ENCODE measurements at regions not wholly inside any gene's neighbourhood (a gene's known extent, or its start where the extent isn't known, plus 50 kb on each side); places are given as distances from the start of the nearest gene placed in this dataset.

DNA sequence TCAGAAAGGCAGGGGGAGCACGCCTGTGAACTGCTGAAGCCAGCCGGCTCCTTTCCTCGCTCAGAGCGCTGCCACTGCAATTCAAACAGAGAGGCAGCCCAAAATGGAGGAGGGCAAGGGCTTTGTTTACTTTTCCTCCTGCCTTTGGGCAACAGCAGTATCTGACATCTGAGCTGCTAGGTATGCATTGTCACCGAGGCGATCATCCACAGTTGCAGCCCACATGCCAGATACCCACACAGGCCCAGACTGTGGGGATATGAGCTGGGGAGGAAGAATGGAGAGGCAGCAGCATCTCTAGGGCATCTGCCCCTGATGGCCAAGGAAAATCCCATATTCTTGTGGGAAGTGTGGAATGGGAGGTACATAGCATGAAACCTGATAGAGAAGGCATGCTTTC is 357.1 kb downstream of the BARHL2 start:
- DNase-seq (ENCODE audit: low read depth, low spot score) (no peak), ATAC-seq (no peak)
- H3K36me3 ChIP-seq (ENCODE audit: control insufficient read depth in 1 of 2, insufficient read depth in 2 of 2, low read length in 2 of 2), result no peaks in the 10 kb centered on the region
- H3K4me3 ChIP-seq (replicated peaks in 1 of 2; ENCODE audit: low read depth in 1 of 2, low read length in 2 of 2), result no peak overlapping the region
- no peak for TF ChIP-seq ZNF274 (IDR thresholded peaks at IDR 0.05; ENCODE audit: low read depth, low read length)
- no peak for TF ChIP-seq EZH2phosphoT487 (IDR thresholded peaks at IDR 0.05; ENCODE audit: borderline replicate concordance)
- no peak for TF ChIP-seq CBX3 (IDR thresholded peaks at IDR 0.05; ENCODE audit: low read depth)
- no peak overlapping the region for H3K4me2 ChIP-seq (ENCODE audit: low read length)
- no peaks in the 10 kb centered on the region for H3K79me2 ChIP-seq (ENCODE audit: insufficient read depth, low read length)
- H3K27ac ChIP-seq (ENCODE audit: low read depth, low read length), result no peak overlapping the region
- no peaks in the 10 kb centered on the region for H3K9me3 ChIP-seq (ENCODE audit: control insufficient read depth in 1 of 2, insufficient read depth in 1 of 2, low read depth in 1 of 2, low read length in 2 of 2)
- ChIA-PET POLR2A (no interaction called here), CTCF (no interaction called here), RAD21 (ENCODE audit: low non-redundant PET in 1 of 2, low total read pairs in 2 of 2, uncharacterized antibody in 2 of 2, unreplicated experiment in 2 of 2) (no interaction called here)
- H3K9me2 ChIP-seq (ENCODE audit: insufficient read depth), result no peaks in the 10 kb centered on the region
- intact Hi-C loops (cut with micrococcal nuclease), result no loop called here
- no peaks in the 10 kb centered on the region for H4K20me1 ChIP-seq (ENCODE audit: insufficient read depth)
- no peaks in the 10 kb centered on the region for H3K4me1 ChIP-seq (ENCODE audit: control insufficient read depth in 1 of 2, insufficient read depth in 2 of 2, low read length in 2 of 2)
- no TSS peak for BruUV-seq (replicated peaks)
- H3K9ac ChIP-seq (ENCODE audit: low read length), result no peak overlapping the region
- no peak overlapping the region for H2AFZ ChIP-seq (ENCODE audit: low read depth, low read length, poor library complexity, severe bottlenecking)
- peaks cover 44% of the 10 kb centered on the region; the same call in 1 of the 2 replicates for H3K27me3 ChIP-seq (ENCODE audit: insufficient read depth, low read length)

DNA sequence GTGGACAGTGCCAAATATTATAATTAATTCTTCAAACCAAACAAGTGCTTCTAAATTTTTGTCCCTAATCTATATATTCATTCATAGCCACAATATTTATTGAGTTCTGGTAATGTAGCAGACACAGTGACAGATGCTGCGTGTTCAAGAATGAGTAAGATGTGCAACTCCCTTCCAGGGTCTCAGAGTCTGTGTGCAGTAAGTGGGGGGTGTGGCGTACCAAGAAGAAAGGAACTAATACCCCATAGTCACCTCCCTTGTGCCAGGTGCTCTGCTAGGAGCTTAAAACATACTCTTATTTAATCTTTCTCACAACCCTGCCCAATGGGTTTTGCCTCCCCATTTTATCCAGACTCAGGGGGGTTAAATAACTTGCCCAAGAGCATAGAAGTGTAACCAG is 358.7 kb downstream of the BARHL2 start:
- TF ChIP-seq SIN3A (IDR thresholded peaks at IDR 0.05; ENCODE audit: low read depth) (no peak), CBX3 (IDR thresholded peaks at IDR 0.05; ENCODE audit: low read depth) (no peak), ELF1 (IDR thresholded peaks at IDR 0.05; ENCODE audit: borderline replicate concordance, low read depth) (no peak), SRF (IDR thresholded peaks at IDR 0.05; ENCODE audit: low read depth) (no peak), JUND (IDR thresholded peaks at IDR 0.05) (no peak), EGR1 (IDR thresholded peaks at IDR 0.05; ENCODE audit: low read depth) (no peak), FOSL1 (IDR thresholded peaks at IDR 0.05; ENCODE audit: low read depth) (no peak)
- TF ChIP-seq, protein P1, sequence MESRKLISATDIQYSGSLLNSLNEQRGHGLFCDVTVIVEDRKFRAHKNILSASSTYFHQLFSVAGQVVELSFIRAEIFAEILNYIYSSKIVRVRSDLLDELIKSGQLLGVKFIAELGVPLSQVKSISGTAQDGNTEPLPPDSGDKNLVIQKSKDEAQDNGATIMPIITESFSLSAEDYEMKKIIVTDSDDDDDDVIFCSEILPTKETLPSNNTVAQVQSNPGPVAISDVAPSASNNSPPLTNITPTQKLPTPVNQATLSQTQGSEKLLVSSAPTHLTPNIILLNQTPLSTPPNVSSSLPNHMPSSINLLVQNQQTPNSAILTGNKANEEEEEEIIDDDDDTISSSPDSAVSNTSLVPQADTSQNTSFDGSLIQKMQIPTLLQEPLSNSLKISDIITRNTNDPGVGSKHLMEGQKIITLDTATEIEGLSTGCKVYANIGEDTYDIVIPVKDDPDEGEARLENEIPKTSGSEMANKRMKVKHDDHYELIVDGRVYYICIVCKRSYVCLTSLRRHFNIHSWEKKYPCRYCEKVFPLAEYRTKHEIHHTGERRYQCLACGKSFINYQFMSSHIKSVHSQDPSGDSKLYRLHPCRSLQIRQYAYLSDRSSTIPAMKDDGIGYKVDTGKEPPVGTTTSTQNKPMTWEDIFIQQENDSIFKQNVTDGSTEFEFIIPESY (IDR thresholded peaks at IDR 0.05; ENCODE audit: extremely low read depth, insufficient replicate concordance, low read length), result no peak
- TF ChIP-seq, protein P2, sequence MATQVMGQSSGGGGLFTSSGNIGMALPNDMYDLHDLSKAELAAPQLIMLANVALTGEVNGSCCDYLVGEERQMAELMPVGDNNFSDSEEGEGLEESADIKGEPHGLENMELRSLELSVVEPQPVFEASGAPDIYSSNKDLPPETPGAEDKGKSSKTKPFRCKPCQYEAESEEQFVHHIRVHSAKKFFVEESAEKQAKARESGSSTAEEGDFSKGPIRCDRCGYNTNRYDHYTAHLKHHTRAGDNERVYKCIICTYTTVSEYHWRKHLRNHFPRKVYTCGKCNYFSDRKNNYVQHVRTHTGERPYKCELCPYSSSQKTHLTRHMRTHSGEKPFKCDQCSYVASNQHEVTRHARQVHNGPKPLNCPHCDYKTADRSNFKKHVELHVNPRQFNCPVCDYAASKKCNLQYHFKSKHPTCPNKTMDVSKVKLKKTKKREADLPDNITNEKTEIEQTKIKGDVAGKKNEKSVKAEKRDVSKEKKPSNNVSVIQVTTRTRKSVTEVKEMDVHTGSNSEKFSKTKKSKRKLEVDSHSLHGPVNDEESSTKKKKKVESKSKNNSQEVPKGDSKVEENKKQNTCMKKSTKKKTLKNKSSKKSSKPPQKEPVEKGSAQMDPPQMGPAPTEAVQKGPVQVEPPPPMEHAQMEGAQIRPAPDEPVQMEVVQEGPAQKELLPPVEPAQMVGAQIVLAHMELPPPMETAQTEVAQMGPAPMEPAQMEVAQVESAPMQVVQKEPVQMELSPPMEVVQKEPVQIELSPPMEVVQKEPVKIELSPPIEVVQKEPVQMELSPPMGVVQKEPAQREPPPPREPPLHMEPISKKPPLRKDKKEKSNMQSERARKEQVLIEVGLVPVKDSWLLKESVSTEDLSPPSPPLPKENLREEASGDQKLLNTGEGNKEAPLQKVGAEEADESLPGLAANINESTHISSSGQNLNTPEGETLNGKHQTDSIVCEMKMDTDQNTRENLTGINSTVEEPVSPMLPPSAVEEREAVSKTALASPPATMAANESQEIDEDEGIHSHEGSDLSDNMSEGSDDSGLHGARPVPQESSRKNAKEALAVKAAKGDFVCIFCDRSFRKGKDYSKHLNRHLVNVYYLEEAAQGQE (IDR thresholded peaks at IDR 0.05; ENCODE audit: low read depth), result no peak
- TF ChIP-seq, protein P3, sequence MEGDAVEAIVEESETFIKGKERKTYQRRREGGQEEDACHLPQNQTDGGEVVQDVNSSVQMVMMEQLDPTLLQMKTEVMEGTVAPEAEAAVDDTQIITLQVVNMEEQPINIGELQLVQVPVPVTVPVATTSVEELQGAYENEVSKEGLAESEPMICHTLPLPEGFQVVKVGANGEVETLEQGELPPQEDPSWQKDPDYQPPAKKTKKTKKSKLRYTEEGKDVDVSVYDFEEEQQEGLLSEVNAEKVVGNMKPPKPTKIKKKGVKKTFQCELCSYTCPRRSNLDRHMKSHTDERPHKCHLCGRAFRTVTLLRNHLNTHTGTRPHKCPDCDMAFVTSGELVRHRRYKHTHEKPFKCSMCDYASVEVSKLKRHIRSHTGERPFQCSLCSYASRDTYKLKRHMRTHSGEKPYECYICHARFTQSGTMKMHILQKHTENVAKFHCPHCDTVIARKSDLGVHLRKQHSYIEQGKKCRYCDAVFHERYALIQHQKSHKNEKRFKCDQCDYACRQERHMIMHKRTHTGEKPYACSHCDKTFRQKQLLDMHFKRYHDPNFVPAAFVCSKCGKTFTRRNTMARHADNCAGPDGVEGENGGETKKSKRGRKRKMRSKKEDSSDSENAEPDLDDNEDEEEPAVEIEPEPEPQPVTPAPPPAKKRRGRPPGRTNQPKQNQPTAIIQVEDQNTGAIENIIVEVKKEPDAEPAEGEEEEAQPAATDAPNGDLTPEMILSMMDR (IDR thresholded peaks at IDR 0.05 in 2 of 3, conservative IDR thresholded peaks at IDR 0.05 in 1 of 3; ENCODE audit: borderline replicate concordance in 1 of 3, insufficient read depth in 1 of 3, low read depth in 2 of 3, low read length in 2 of 3), result no peak
- H3K9me2 ChIP-seq (ENCODE audit: insufficient read depth), result no peaks in the 10 kb centered on the region
- peaks cover 33% of the 10 kb centered on the region; the same call in 1 of the 2 replicates for H3K27me3 ChIP-seq (ENCODE audit: insufficient read depth, low read length)
- no peaks in the 10 kb centered on the region for H3K36me3 ChIP-seq (ENCODE audit: control insufficient read depth in 1 of 2, insufficient read depth in 2 of 2, low read length in 2 of 2)
- no peak overlapping the region for H3K9ac ChIP-seq (ENCODE audit: low read length)
- H3K27ac ChIP-seq (ENCODE audit: low read depth, low read length), result no peak overlapping the region
- RAD21 ChIA-PET (ENCODE audit: low non-redundant PET in 1 of 2, low total read pairs in 2 of 2, uncharacterized antibody in 2 of 2, unreplicated experiment in 2 of 2), result no interaction called here
- no peaks in the 10 kb centered on the region for H3K4me1 ChIP-seq (ENCODE audit: control insufficient read depth in 1 of 2, insufficient read depth in 2 of 2, low read length in 2 of 2)
- POLR2A ChIA-PET, result no interaction called here
- DNase-seq (ENCODE audit: low read depth, low spot score), result no peak
- no peaks in the 10 kb centered on the region for H3K9me3 ChIP-seq (ENCODE audit: control insufficient read depth in 1 of 2, insufficient read depth in 1 of 2, low read depth in 1 of 2, low read length in 2 of 2)
- H3K4me2 ChIP-seq (ENCODE audit: low read length), result no peak overlapping the region
- H3K4me3 ChIP-seq (replicated peaks in 1 of 2; ENCODE audit: low read depth in 1 of 2, low read length in 2 of 2), result no peak overlapping the region
- no peaks in the 10 kb centered on the region for H4K20me1 ChIP-seq (ENCODE audit: insufficient read depth)
- CTCF ChIA-PET, result no interaction called here
- H2AFZ ChIP-seq (ENCODE audit: low read depth, low read length, poor library complexity, severe bottlenecking), result no peak overlapping the region
- BruUV-seq (replicated peaks), result no TSS peak
- ATAC-seq, result no peak
- no peaks in the 10 kb centered on the region for H3K79me2 ChIP-seq (ENCODE audit: insufficient read depth, low read length)
- intact Hi-C loops (cut with micrococcal nuclease), result no loop called here
